ENCODE measurements at regions not wholly inside any gene's neighbourhood (a gene's known extent, or its start where the extent isn't known, plus 50 kb on each side); places are given as distances from the start of the nearest gene placed in this dataset.

DNA sequence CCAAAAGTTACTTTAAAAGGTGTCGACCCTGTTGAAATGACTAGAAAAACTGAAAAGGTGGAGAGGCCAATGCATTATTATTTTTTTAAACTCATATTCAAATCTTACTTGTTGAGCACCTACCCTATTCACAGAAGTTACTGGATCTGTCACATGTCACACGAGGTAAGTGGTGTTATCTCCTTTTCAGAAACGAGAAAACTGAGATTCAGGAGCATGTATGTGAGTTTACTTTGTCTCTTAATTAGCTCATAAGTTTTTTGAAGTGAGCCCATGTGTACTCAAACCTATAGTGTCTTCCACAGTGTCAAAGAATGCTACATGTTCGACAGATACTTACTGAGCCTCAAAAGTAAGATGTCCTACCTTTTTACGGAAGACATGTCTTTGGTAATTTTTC is 81.8 kb upstream of the EGLN3 start:
- DNase-seq = no peak

DNA sequence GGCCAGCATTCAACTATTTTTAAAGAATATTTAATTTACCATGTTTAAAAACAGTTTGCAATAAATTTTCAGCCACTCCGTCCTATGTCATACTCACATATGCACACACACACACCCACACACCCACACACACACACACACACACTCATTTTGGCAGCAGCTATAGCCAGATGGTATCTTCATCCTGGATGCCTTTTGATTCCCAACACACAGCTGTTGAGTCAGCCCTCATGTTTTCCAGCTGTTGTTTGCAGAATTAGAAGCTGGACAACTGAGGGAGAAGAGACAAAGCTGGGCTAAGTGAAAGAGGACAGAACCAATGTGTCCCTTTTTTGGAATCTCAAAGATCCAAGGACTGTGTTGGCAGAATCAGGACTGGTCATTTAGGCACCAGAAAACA is 80.0 kb upstream of the EGLN3 start:
- DNase-seq = no peak

DNA sequence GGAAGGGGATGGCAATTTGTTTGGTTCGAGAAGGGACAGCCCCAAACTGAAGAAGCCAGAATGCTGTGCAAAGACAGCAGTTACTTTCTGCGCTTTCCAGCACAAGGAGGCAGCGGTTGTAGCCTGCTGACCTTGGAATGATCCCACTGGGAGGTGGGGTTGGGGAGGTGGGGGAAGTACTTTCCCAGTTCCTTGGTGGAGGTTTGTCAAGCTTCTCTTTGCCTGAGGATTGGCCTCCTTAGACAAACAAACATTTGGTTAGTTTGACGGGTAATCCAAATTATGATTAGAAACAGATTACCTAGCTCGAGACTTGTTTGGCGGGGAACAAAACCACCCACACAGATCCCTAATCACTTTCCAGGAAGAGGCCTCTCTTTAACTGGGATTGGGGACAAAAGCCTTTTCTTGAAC is 79.1 kb upstream of the EGLN3 start:
- DNase-seq = no peak

DNA sequence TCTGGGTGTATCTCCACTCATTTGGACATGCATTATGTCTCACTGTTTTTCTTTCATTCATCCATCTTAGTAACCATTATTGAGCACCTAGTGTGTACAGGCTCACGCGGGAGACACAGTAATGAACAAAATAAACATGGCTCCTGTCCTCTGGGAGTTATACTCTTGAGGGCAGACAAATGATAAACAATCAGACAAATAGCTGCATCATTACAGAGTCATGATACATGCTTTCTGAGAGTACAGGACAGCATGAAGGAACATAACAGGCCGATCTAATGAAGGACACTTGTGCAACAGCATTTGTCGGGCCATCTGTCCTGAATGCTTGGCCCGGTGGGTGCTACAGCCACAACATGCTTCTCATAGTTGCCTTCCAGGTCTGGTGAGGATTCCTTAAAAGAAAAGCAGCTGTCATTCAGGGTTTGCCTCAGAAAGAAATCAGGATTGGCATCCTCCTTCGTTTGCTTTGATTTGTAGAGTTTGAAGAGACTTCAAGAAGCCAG is 77.2 kb upstream of the EGLN3 start:
- no peak for DNase-seq

DNA sequence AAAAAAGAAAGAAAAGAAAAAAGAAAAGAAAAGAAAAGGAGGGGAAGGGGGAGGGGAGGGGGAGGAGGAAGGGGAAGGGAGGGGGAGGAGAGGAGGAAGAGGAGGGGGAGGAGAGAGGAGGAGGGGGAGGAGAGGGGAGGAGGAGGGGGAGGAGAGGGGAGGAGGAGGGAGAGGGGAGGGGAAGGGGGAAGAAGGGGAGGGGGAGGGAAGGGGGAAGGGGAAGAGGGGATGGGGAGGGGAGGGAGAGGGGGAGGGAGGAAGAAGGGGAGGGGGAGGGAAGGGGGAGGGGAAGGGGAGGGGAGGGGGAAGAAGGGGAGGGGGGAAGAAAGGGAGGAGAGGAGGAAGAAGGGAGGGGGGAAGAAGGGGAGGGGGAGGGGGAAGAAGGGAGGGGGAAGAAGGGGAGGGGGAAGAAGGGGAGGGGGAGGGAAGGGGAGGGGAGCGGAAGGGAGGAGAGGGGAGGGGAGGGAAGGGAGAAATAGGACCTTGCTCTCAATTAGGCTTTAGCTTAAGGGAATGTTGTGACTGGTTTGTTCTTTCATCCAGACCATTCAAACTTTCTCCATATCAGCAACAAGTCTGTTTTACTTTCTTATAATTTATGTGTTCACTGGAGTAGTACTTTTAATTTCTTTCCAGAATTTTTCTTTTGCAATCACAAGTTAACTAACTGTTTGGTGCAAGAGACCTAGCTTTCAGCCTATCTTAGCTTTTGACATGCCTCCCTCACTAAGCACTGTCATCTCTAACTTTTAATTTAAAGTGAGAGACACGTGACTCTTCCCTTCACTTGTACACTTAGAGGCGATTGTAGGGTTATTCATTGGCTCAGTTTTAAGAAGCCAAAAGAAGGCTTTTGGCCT is 76.5 kb upstream of the EGLN3 start:
- no peak for DNase-seq

- no peak for DNase-seq
Observed at GRCh38 chr14:34025325-34026017, 74.6 kb upstream of the EGLN3 start.

- DNase-seq = no peak
Observed at GRCh38 chr14:34024768-34025144, 73.9 kb upstream of the EGLN3 start.

- no peak for DNase-seq
Observed at GRCh38 chr14:34023824-34024767, 73.2 kb upstream of the EGLN3 start.

DNA sequence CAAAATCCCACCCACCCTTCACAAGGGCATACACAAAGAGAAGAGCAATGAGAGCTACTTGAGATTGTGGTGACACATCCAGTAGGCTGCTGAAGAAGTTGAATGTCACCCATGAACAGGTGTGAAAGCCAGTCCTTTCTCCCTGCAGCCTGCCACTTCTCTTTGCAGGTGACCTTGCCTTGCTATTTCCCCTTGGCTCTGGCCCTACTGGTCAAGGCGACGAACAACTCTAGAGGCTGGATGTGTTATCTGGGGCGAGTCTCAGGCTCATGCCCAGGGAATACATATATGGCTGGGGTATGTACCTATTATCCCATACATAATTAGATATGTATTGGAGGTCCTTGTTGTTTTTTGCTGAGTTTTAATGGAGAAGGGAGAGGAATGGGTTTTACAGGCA is 70.2 kb upstream of the EGLN3 start:
- no peak for DNase-seq

GRCh38 chr14:34020014-34020413 is 69.1 kb upstream of the EGLN3 start:
- DNase-seq = no peak

GRCh38 chr14:34018564-34019244 is 67.8 kb upstream of the EGLN3 start:
- DNase-seq = no peak

DNA sequence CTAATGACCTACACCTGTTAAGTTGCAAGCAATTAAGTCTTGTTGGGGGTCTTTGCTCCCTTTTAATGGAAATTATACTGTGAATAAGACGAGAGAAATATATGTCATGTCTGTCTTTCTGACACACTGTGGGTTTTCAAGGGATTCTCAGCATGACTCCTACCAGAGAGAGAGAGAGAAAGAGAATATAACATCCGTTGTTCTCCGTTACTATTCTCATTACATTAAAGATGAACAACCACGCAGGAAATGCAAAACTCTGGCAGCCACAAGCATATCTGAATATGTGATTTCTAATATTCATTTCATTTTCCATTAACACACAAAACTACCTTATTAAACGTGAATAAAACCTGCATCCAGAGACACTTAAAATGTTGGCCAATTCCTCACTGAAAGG is 67.3 kb upstream of the EGLN3 start:
- no peak for DNase-seq

DNA sequence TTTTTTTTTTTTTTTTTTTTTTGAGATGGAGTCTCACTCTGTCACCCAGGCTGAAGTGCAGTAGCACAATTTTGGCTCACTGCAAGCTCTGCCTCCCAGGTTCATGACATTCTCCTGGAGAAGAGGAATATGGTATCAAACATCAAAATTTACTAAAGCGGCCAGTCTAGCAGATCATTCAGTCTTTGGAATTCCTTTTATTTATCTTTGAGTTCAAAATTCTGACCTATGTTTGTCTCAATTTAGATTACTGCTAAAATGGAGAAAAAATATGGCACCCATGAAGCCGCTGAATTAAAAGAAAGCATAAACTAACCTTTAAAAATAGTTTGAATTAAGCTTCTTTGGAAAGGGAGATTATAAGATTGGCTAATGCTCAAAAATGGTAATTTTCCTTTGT is 64.5 kb upstream of the EGLN3 start:
- DNase-seq = no peak

DNA sequence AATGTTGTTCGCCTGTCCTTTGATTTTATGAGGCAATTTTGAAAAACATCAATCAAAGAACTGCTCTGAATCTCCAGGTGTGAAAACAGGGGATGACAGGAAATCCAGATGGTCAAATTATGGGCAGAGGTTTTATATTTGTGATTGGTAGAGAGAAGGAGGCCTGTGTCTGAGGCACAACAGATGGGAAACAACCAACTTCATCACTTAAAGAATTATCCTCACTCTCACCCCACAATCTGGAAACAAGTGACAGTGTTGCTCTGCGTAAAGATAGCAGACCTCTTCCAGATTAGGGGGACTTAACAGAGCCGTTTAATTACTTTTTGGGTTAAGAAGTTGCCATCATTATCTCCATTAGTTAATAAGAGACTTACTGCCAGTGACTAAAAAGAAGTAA is 64.1 kb upstream of the EGLN3 start:
- no peak for DNase-seq

DNA sequence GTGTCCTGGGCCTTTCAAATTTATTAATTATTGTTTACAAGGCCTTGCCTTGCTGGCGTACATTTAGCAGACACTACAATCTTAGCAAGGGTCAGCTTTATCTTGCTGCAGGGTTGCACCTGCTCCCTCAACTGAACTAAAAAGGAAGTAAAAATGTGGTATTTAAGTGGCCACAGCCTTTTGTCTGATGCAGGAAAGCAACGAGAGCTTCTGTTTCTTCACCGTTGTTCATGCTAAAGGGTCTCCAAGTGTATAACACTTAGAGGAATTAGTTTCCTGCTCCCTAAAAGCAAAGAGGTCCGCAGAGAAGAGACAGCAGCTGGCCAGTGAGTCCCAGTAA is 62.8 kb upstream of the EGLN3 start:
- DNase-seq = no peak

GRCh38 chr14:34012978-34013720 is 62.3 kb upstream of the EGLN3 start:
- DNase-seq = no peak

DNA sequence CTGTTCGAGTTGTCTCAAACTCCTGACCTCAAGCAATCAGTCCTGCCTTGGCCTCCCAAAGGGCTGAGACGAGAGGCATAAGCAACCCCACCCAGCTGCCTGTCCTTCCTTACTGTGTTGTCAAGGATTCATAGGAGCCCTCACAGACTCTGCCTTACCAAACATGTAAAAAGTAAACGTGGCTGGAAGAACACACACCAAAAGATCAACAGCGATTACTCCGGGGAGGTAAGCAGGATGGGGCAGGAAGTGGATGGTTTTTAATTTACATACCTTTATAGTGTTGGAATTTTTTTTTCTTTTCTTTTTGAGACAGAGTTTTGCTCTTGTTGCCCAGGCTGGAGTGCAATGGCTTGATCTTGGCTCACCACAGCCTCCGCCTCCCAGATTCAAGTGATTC is 61.5 kb upstream of the EGLN3 start:
- no peak for DNase-seq

DNA sequence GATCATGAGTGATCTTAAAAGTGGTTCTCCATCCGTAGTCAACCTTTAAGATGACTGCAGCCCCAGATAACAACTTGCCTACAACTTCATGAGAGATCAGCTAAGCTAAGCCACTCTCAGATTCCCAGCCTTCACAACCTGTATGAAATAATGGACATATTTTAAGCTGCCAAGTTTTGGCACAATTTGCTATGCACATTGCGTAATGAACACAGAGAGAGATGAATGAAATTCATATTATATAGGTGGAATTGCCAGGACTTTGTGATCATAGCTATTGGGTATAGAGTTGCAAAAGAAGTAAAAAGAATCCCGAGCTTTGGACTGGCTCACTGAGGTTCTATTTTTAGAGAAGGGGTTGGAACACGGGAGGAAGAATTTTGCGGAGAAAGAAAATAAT is 59.1 kb upstream of the EGLN3 start:
- DNase-seq = no peak

DNA sequence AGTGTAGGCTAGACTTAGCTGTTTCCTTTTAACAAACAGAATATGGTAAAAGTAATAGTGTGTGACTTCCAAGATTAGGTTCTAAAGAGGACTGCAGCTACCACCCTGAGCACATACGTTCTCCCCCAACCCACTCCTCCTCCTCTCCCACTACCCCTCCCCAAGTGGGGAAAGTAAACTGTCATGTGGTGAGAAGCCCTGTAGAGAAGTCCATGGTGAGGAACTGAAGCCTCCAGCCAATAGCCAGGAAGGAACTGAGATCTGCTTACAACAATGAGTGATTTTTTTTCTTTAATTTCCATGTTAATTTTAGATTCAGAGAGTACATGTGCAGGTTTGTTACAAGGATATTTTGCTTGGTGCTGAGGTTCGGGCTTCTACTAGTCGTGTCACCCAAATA is 57.0 kb upstream of the EGLN3 start:
- no peak for DNase-seq

DNA sequence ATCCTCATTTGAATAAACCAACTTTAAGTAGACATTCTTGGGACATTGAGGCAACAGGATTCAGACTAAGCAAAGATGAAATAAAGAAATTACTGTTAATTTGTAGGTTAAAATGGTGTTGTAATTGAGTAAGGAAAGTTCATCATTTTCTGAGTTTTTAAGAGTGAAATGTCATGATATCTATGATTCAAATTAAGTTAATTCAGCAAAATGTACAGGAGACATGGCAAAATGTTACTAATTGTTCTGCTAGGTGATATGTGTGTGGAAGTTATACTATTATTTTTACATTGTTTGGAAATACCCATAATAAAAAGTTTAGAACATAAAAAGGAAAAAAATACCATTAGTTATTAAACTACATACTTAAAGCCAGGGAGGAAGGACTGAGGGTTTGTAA is 55.0 kb upstream of the EGLN3 start:
- no peak for DNase-seq

GRCh38 chr14:34004881-34005280 is 54.0 kb upstream of the EGLN3 start:
- DNase-seq = no peak

DNA sequence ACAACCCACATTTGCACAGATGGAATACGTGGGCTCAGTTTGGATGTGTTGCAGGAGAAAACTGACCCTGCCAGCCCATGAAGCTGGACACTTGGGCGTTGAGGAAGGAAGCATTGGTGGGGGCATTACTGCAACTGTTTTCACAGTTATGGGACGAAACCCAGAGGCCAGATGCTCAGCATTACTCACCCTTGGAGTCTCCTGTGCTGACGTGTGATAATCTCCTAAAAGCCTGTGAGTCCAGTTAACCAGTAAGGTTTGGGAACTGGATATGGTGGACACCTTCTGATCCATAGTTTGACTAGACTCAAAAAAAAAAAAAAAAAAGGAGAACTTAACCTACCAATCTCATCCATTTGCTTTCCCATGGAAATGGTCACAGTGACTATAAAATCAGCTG is 52.8 kb upstream of the EGLN3 start:
- no peak for DNase-seq
